Astrocyte (in vitro differentiated cells and primary cell): ENCODE measurements at regions not wholly inside any gene's neighbourhood (a gene's known extent, or its start where the extent isn't known, plus 50 kb on each side); places are given as distances from the start of the nearest gene placed in this dataset.

ENCODE experiments used
- EZH2 ChIP-seq: IDR thresholded peaks from 2 replicates; pipeline ENCODE4 v1.6.1; 2012; ENCODE audit warnings: mild to moderate bottlenecking, low read length, inconsistent platforms; ENCODE audit not compliant: insufficient read depth
- TF ChIP-seq, protein P1 (sequence below): IDR thresholded peaks from 2 replicates; pipeline ENCODE4 v1.5.1; 2011; ENCODE audit warnings: low read depth, mild to moderate bottlenecking, inconsistent platforms, low read length, moderate library complexity; ENCODE audit not compliant: insufficient read depth

DNA sequence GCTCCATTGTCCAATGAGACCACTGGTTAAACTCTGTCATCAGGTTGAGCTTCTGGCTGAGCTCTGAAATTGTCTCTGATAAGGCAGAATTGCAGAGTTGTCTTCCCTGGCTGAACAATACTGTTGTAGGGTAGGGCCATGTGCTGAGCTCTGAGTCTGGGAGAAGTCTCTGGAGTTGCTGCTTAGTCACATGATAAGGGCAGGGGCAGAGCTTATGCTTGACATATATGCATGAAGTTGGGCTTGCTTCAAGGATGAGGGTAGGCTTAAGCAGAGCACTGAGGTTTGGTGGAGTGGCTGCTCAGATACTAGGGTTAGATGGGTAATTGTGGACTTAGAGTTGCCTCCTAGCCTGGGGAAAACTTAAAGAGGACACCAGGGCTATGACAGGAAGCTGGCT is 946.3 kb upstream of the MIR17HG start:
- TF ChIP-seq, protein P1, sequence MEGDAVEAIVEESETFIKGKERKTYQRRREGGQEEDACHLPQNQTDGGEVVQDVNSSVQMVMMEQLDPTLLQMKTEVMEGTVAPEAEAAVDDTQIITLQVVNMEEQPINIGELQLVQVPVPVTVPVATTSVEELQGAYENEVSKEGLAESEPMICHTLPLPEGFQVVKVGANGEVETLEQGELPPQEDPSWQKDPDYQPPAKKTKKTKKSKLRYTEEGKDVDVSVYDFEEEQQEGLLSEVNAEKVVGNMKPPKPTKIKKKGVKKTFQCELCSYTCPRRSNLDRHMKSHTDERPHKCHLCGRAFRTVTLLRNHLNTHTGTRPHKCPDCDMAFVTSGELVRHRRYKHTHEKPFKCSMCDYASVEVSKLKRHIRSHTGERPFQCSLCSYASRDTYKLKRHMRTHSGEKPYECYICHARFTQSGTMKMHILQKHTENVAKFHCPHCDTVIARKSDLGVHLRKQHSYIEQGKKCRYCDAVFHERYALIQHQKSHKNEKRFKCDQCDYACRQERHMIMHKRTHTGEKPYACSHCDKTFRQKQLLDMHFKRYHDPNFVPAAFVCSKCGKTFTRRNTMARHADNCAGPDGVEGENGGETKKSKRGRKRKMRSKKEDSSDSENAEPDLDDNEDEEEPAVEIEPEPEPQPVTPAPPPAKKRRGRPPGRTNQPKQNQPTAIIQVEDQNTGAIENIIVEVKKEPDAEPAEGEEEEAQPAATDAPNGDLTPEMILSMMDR = no peak
- TF ChIP-seq EZH2 = no peak
